GM23248 (cell line): ENCODE measurements at regions not wholly inside any gene's neighbourhood (a gene's known extent, or its start where the extent isn't known, plus 50 kb on each side); places are given as distances from the start of the nearest gene placed in this dataset.

ENCODE experiments used
- DNase-seq: peaks from one replicate; pipeline ENCODE4 v3.0.0-alpha.2; 2015
- H2AFZ ChIP-seq: fragments of 200-600 bp; sonication (generic); 2 replicates; pipeline ENCODE4 v1.6.1; 2016; ENCODE audit warnings: antibody characterized with exemption
- H3F3A ChIP-seq: fragments of 200-600 bp; sonication (generic); 2 replicates; pipeline ENCODE4 v1.6.1; 2016; ENCODE audit warnings: mild to moderate bottlenecking, antibody characterized with exemption, mixed run types; ENCODE audit not compliant: insufficient read depth
- H3K27ac ChIP-seq: fragments of 200-600 bp; sonication (generic); 2 replicates; pipeline ENCODE4 v1.5.1; 2016; ENCODE audit warnings: mild to moderate bottlenecking
- H3K27me3 ChIP-seq: fragments of 200-600 bp; sonication (generic); replicated peaks from 2 replicates; pipeline ENCODE4 v1.6.1; 2016; ENCODE audit warnings: mild to moderate bottlenecking; ENCODE audit not compliant: insufficient read depth
- H3K36me3 ChIP-seq: fragments of 200-600 bp; sonication (generic); 2 replicates; pipeline ENCODE4 v1.6.1; 2016; ENCODE audit warnings: low read depth, mild to moderate bottlenecking
- H3K4me1 ChIP-seq: fragments of 200-600 bp; sonication (generic); 2 replicates; pipeline ENCODE4 v1.6.1; 2016; ENCODE audit warnings: mild to moderate bottlenecking; ENCODE audit not compliant: insufficient read depth
- H3K4me2 ChIP-seq: fragments of 200-600 bp; sonication (generic); one replicate; pipeline ENCODE4 v1.6.1; 2016; ENCODE audit warnings: mild to moderate bottlenecking; ENCODE audit not compliant: unreplicated experiment
- H3K4me3 ChIP-seq: fragments of 200-600 bp; sonication (generic); 2 replicates; pipeline ENCODE4 v1.5.1; 2016; ENCODE audit warnings: mild to moderate bottlenecking
- H3K79me2 ChIP-seq: fragments of 200-600 bp; sonication (generic); 2 replicates; pipeline ENCODE4 v1.6.1; 2016; ENCODE audit warnings: mild to moderate bottlenecking; ENCODE audit not compliant: insufficient read depth
- H3K9ac ChIP-seq: fragments of 200-600 bp; sonication (generic); 2 replicates; pipeline ENCODE4 v1.6.1; 2016; ENCODE audit warnings: mild to moderate bottlenecking
- H3K9me2 ChIP-seq: fragments of 200-600 bp; sonication (generic); 2 replicates; pipeline ENCODE4 v1.6.1; 2016; ENCODE audit warnings: mixed run types, mild to moderate bottlenecking, moderate library complexity; ENCODE audit not compliant: insufficient read depth
- H3K9me3 ChIP-seq: fragments of 200-600 bp; sonication (generic); one replicate; pipeline ENCODE4 v1.6.1; 2017; ENCODE audit warnings: low read depth
- H4K20me1 ChIP-seq: fragments of 200-600 bp; sonication (generic); 2 replicates; pipeline ENCODE4 v1.6.0; 2016; ENCODE audit not compliant: insufficient read depth
- EZH2 ChIP-seq: fragments of 200-600 bp; sonication (generic); IDR thresholded peaks from 2 replicates; pipeline ENCODE4 v1.6.1; 2018; ENCODE audit warnings: antibody characterized with exemption, mild to moderate bottlenecking; ENCODE audit not compliant: insufficient read depth, poor library complexity, severe bottlenecking
- EZH2phosphoT487 ChIP-seq: fragments of 200-600 bp; sonication (generic); IDR thresholded peaks from 2 replicates; pipeline ENCODE4 v1.6.1; 2018; ENCODE audit warnings: antibody characterized with exemption, moderate library complexity, mild to moderate bottlenecking, low read depth; ENCODE audit not compliant: insufficient read depth
- WGBS, 2 experiments: methylation state at CpG; one replicate each; pipeline ENCODE4 v1.1.6; 2015 to 2017; ENCODE audit warnings: low lambda C conversion rate in 2 of 2, low coverage in 1 of 2; ENCODE audit errors: missing lambda C conversion rate in 2 of 2; 5-methylcytosine and 5-hydroxymethylcytosine counted together
- in situ Hi-C: fragments of 300-500 bp; cut with MboI; formaldehyde crosslinking; loops from 2 replicates; pipeline ENCODE4 v1.15.0; 2020

DNA sequence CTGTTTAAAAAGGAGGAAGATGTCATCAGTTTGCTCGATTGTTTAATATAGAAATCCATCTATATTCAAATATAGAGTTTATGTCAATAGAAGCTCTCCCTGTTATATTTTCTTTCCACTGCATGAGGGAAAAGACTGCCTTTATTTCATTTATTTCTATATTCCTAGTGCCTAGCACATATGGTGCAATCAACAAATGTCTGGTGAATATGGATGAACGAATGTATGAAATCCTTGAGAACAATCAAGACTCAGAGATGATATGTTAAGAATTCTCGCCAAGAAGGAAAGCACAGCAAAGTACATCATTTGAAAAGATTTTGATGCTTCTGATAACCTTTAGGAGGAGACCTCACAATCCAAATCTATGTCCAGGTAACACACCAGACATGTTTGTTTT is 296.0 kb upstream of the LMO3 start:
- WGBS, 2 experiments, result 11 to 17% methylated on average over 3 of the region's 3 CpGs
- TF ChIP-seq EZH2, result no peak
- TF ChIP-seq EZH2phosphoT487, result no peak

GRCh38 chr12:16893426-16893825 is 287.5 kb upstream of the LMO3 start:
- no peaks in the 10 kb centered on the region for H3K27me3 ChIP-seq
- H3K9ac ChIP-seq, result no peak overlapping the region
- no peak overlapping the region for H3K4me2 ChIP-seq
- H3K4me3 ChIP-seq, result no peak overlapping the region
- no peak overlapping the region for H2AFZ ChIP-seq
- no peaks in the 10 kb centered on the region for H3K36me3 ChIP-seq
- H3K27ac ChIP-seq, result no peak overlapping the region
- no peaks in the 10 kb centered on the region for H4K20me1 ChIP-seq
- WGBS, 2 experiments, result 53 to 65% methylated on average over 14 of the region's 14 CpGs
- no peaks in the 10 kb centered on the region for H3K4me1 ChIP-seq
- H3K9me3 ChIP-seq, result no peaks in the 10 kb centered on the region
- TF ChIP-seq EZH2, result no peak
- TF ChIP-seq EZH2phosphoT487, result no peak
- H3K79me2 ChIP-seq, result no peaks in the 10 kb centered on the region
- DNase-seq, result no peak
- H3F3A ChIP-seq, result no peaks in the 10 kb centered on the region
- in situ Hi-C loops, result no loop called here
- no peaks in the 10 kb centered on the region for H3K9me2 ChIP-seq

More for the DNA sequence above, 296.0 kb upstream of the LMO3 start:
- H3F3A ChIP-seq, result no peaks in the 10 kb centered on the region
- no peaks in the 10 kb centered on the region for H3K79me2 ChIP-seq
- no peaks in the 10 kb centered on the region for H4K20me1 ChIP-seq
- H3K9me2 ChIP-seq, result no peaks in the 10 kb centered on the region
- H3K4me2 ChIP-seq, result no peak overlapping the region
- no peak overlapping the region for H3K9ac ChIP-seq
- in situ Hi-C loops, result no loop called here
- no peaks in the 10 kb centered on the region for H3K36me3 ChIP-seq
- DNase-seq, result no peak
- no peak overlapping the region for H3K27ac ChIP-seq
- H2AFZ ChIP-seq, result no peak overlapping the region
- no peaks in the 10 kb centered on the region for H3K4me1 ChIP-seq
- H3K27me3 ChIP-seq, result no peaks in the 10 kb centered on the region
- H3K4me3 ChIP-seq, result no peak overlapping the region
- no peaks in the 10 kb centered on the region for H3K9me3 ChIP-seq

GRCh38 chr12:16891673-16892072 is 285.7 kb upstream of the LMO3 start:
- TF ChIP-seq EZH2 (no peak), EZH2phosphoT487 (no peak)
- Histone ChIP-seq H3K9ac (no peak overlapping the region), H3K36me3 (no peaks in the 10 kb centered on the region), H3K79me2 (no peaks in the 10 kb centered on the region), H3K27ac (no peak overlapping the region), H3K27me3 (no peaks in the 10 kb centered on the region), H3K4me3 (no peak overlapping the region), H3K4me1 (no peaks in the 10 kb centered on the region), H2AFZ (no peak overlapping the region), H3F3A (no peaks in the 10 kb centered on the region), H3K9me2 (no peaks in the 10 kb centered on the region), H4K20me1 (no peaks in the 10 kb centered on the region), H3K4me2 (no peak overlapping the region), H3K9me3 (no peaks in the 10 kb centered on the region)
- in situ Hi-C loops, result no loop called here
- no peak for DNase-seq

DNA sequence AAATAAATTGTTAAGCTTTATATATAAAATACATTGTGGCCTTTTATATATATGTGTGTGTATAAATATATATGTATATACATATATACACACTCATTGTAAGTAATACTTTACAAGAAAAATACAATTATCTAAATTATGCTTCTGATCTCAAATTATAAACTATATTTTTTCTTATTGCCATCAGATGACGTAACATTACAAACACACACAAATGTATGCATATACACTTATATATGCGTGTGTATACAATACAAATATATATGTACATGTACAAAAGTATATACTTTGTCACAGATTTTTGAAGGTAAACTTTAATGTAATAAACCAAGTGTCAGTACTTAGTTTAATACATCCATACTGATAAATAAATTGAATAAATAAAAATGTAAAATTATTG is 278.9 kb upstream of the LMO3 start:
- no peak overlapping the region for H3K9ac ChIP-seq
- no peaks in the 10 kb centered on the region for H3K79me2 ChIP-seq
- H2AFZ ChIP-seq, result no peak overlapping the region
- no peak overlapping the region for H3K4me2 ChIP-seq
- no peak for DNase-seq
- TF ChIP-seq EZH2, result no peak
- no peak for TF ChIP-seq EZH2phosphoT487
- H4K20me1 ChIP-seq, result no peaks in the 10 kb centered on the region
- no peaks in the 10 kb centered on the region for H3K27me3 ChIP-seq
- no peaks in the 10 kb centered on the region for H3F3A ChIP-seq
- in situ Hi-C loops, result no loop called here
- H3K4me3 ChIP-seq, result no peak overlapping the region
- WGBS, 2 experiments, result 43 to 45% methylated on average over 2 of the region's 2 CpGs
- H3K9me3 ChIP-seq, result no peaks in the 10 kb centered on the region
- H3K27ac ChIP-seq, result no peak overlapping the region
- H3K4me1 ChIP-seq, result no peaks in the 10 kb centered on the region
- no peaks in the 10 kb centered on the region for H3K36me3 ChIP-seq
- H3K9me2 ChIP-seq, result no peaks in the 10 kb centered on the region

DNA sequence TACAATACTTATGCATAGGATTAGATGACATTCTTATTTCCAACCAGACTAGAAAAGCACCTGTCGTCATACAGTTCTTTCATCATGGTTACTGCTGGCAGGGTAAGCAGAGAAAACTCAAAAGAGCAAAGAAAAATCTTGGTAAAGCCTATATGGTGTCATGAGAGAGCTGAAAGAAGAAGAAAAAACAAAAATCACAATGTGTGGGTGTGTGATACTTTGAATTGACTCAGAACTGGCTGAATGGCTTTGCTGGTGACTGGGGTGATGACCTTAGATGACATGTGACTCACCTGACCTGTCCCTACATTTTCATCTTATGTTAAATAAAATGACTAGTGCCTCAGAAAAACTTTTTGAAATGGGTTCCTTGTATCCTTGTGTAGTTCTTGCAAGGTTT is 278.1 kb upstream of the LMO3 start:
- TF ChIP-seq EZH2phosphoT487, result no peak
- no peak for TF ChIP-seq EZH2
- Histone ChIP-seq H3K79me2 (no peaks in the 10 kb centered on the region), H3K36me3 (no peaks in the 10 kb centered on the region), H3F3A (no peaks in the 10 kb centered on the region), H4K20me1 (no peaks in the 10 kb centered on the region), H3K9me3 (no peaks in the 10 kb centered on the region), H3K4me2 (no peak overlapping the region), H3K9ac (no peak overlapping the region), H3K9me2 (no peaks in the 10 kb centered on the region), H3K4me3 (no peak overlapping the region), H3K4me1 (no peaks in the 10 kb centered on the region), H3K27ac (no peak overlapping the region), H2AFZ (no peak overlapping the region), H3K27me3 (no peaks in the 10 kb centered on the region)
- no peak for DNase-seq
- 52 to 56% methylated on average over 1 of the region's 1 CpG for WGBS, 2 experiments
- in situ Hi-C loops, result no loop called here
